Upper lobe of left lung (tissue), 4 donors: ENCODE measurements at regions not wholly inside any gene's neighbourhood (a gene's known extent, or its start where the extent isn't known, plus 50 kb on each side); places are given as distances from the start of the nearest gene placed in this dataset.

Experiments used
- POLR2A ChIP-seq, 4 donors: fragments of 450-650 bp; IDR thresholded peaks; one replicate each; pipeline ENCODE4 v1.5.1; 2016 to 2017; ENCODE audit warnings: antibody characterized with exemption in 4 of 4, mild to moderate bottlenecking in 2 of 4
- POLR2AphosphoS5 ChIP-seq, 2 donors: sonication (generic); formaldehyde crosslinking; IDR thresholded peaks; one replicate each; pipeline ENCODE4 v1.5.1; 2017; ENCODE audit warnings: antibody characterized with exemption in 2 of 2
- TF ChIP-seq, protein P1 (sequence below), 6 experiments: fragments of 450-650 bp in 4 of 6; fragments of 200-600 bp in 2 of 6; sonication (generic) in 2 of 6; IDR thresholded peaks; one replicate each; pipeline ENCODE4 v1.5.1; 2016 to 2019; ENCODE audit warnings: antibody characterized with exemption in 6 of 6

GRCh38 chr4:162869157-162869556 is 297.5 kb downstream of the NAF1 start:
- no peak for TF ChIP-seq POLR2A (IDR thresholded peaks at IDR 0.05)
- TF ChIP-seq, protein P1, sequence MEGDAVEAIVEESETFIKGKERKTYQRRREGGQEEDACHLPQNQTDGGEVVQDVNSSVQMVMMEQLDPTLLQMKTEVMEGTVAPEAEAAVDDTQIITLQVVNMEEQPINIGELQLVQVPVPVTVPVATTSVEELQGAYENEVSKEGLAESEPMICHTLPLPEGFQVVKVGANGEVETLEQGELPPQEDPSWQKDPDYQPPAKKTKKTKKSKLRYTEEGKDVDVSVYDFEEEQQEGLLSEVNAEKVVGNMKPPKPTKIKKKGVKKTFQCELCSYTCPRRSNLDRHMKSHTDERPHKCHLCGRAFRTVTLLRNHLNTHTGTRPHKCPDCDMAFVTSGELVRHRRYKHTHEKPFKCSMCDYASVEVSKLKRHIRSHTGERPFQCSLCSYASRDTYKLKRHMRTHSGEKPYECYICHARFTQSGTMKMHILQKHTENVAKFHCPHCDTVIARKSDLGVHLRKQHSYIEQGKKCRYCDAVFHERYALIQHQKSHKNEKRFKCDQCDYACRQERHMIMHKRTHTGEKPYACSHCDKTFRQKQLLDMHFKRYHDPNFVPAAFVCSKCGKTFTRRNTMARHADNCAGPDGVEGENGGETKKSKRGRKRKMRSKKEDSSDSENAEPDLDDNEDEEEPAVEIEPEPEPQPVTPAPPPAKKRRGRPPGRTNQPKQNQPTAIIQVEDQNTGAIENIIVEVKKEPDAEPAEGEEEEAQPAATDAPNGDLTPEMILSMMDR (IDR thresholded peaks at IDR 0.05): no peak
- TF ChIP-seq POLR2AphosphoS5 (IDR thresholded peaks at IDR 0.05): no peak
